ENCODE measurements at regions not wholly inside any gene's neighbourhood (a gene's known extent, or its start where the extent isn't known, plus 50 kb on each side); places are given as distances from the start of the nearest gene placed in this dataset.
"Not testable (repeated sequence)": the region's sequence is repeated elsewhere in the genome, so short reads cannot be mapped to it uniquely, and the experiment has no call there.

DNA sequence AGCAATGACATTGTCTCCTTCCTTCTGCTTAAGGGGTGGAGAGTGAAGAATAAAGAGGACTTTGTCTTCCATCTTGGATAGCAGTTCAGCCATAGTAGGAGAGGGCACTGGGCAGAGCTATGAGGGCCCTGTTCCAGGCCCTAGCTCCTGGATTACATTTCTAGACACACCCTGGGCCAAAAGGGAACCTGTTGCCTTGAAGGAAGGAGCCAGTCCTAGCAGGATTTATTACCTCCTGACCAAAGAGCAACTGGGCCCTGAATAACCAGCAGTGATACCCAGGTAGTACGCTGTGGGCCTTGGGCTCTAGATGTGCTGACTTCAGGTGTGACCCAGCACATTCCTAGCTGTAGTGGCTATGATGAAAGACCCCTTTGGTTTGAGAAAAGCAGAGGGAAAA, 95.8 kb downstream of the RMI1 start:
- Histone ChIP-seq H3K9me3 (no peaks in the 10 kb centered on the region), H3K4me1 (peaks cover 0 to 3% of the 10 kb centered on the region in 2 donors), H3K27me3 (no peaks in the 10 kb centered on the region), H3K4me3 (no peak overlapping the region), H3K27ac (no peak overlapping the region), H3K36me3 (no peaks in the 10 kb centered on the region)
- ATAC-seq (no peak), DNase-seq (no peak)
- TF ChIP-seq, protein P1, sequence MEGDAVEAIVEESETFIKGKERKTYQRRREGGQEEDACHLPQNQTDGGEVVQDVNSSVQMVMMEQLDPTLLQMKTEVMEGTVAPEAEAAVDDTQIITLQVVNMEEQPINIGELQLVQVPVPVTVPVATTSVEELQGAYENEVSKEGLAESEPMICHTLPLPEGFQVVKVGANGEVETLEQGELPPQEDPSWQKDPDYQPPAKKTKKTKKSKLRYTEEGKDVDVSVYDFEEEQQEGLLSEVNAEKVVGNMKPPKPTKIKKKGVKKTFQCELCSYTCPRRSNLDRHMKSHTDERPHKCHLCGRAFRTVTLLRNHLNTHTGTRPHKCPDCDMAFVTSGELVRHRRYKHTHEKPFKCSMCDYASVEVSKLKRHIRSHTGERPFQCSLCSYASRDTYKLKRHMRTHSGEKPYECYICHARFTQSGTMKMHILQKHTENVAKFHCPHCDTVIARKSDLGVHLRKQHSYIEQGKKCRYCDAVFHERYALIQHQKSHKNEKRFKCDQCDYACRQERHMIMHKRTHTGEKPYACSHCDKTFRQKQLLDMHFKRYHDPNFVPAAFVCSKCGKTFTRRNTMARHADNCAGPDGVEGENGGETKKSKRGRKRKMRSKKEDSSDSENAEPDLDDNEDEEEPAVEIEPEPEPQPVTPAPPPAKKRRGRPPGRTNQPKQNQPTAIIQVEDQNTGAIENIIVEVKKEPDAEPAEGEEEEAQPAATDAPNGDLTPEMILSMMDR (IDR thresholded peaks at IDR 0.05 in 4 of 5, conservative IDR thresholded peaks at IDR 0.05 in 1 of 5): no peak
- no peak for TF ChIP-seq POLR2A (IDR thresholded peaks at IDR 0.05)
- intact Hi-C loops (cut with DNase I; ENCODE audit: low total_unique reads): no loop called here
- in situ Hi-C loops (cut with MboI; ENCODE audit: low sequenced_read_pairs in 4 of 4): no loop called here

DNA sequence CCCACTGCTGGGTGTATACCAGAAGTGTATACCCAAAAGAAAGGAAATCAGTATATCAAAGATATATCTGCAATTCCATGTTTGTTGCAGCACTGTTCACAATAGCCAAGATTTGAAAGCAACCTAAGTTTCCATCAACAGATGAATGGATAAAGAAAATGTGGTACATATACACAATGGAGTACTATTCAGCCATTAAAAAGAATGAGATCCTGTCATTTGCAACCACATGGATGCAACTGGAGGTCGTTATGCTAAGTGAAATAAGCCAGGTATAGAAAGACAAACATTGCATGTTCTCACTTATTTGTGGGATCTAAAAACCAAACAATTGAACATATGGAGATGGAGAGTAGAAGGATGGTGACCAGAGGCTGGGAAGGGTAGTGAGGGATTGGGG, 97.2 kb downstream of the RMI1 start:
- H3K27ac ChIP-seq; DNase-seq; H3K9me3 ChIP-seq; ATAC-seq; H3K36me3 ChIP-seq; in situ Hi-C loops (cut with MboI; ENCODE audit: low sequenced_read_pairs in 4 of 4); H3K27me3 ChIP-seq; H3K4me3 ChIP-seq; intact Hi-C loops (cut with DNase I; ENCODE audit: low total_unique reads); H3K4me1 ChIP-seq: not testable (repeated sequence)

DNA sequence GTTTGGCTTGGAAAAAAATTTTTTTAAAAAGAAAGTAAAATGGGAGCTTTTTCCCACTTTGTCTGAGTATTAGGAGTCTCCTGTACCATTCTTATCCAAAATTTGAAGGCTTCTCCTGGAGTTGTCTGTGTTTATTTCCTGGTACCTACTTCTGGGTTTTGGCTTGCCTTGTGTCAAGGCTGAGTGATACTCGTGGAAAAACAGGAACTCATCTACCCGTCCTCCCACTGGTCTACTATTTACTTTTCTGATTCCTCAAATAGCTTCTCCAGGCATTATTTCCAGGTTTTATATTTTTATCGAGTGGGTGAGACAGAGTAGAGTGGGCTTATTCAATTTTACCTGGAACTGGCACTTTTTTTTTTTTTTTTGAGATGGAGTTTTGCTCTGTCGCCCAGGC, 99.4 kb downstream of the RMI1 start:
- no peaks in the 10 kb centered on the region for H3K9me3 ChIP-seq
- no peak for DNase-seq
- in situ Hi-C loops (cut with MboI; ENCODE audit: low sequenced_read_pairs in 4 of 4) (loop anchor here in 1 of 4 donors (10.0 kb wide), 1 partner anchor 65 kb away; no protein-coding TSS in a partner anchor), intact Hi-C loops (cut with DNase I; ENCODE audit: low total_unique reads) (no loop called here)
- H3K36me3 ChIP-seq: no peaks in the 10 kb centered on the region
- no peak for ATAC-seq
- no peaks in the 10 kb centered on the region for H3K27me3 ChIP-seq
- H3K4me1 ChIP-seq: peaks cover 0 to 3% of the 10 kb centered on the region in 2 donors
- H3K4me3 ChIP-seq: no peak overlapping the region
- no peak overlapping the region for H3K27ac ChIP-seq
- no peak for TF ChIP-seq POLR2A (IDR thresholded peaks at IDR 0.05)
- TF ChIP-seq, protein P1 (IDR thresholded peaks at IDR 0.05 in 4 of 5, conservative IDR thresholded peaks at IDR 0.05 in 1 of 5): no peak

GRCh38 chr9:84101964-84102632, 121.5 kb downstream of the RMI1 start:
- H3K36me3 ChIP-seq: no peaks in the 10 kb centered on the region
- ATAC-seq: no peak
- H3K9me3 ChIP-seq: no peaks in the 10 kb centered on the region
- no peak overlapping the region for H3K27ac ChIP-seq
- H3K4me1 ChIP-seq: no peaks in the 10 kb centered on the region
- intact Hi-C loops (cut with DNase I; ENCODE audit: low total_unique reads) (no loop called here), in situ Hi-C loops (cut with MboI; ENCODE audit: low sequenced_read_pairs in 4 of 4) (no loop called here)
- TF ChIP-seq, protein P1 (IDR thresholded peaks at IDR 0.05 in 4 of 5, conservative IDR thresholded peaks at IDR 0.05 in 1 of 5): no peak
- no peak overlapping the region for H3K4me3 ChIP-seq
- H3K27me3 ChIP-seq: peaks cover 0 to 3% (median 0%) of the 10 kb centered on the region in 3 donors
- no peak for DNase-seq

DNA sequence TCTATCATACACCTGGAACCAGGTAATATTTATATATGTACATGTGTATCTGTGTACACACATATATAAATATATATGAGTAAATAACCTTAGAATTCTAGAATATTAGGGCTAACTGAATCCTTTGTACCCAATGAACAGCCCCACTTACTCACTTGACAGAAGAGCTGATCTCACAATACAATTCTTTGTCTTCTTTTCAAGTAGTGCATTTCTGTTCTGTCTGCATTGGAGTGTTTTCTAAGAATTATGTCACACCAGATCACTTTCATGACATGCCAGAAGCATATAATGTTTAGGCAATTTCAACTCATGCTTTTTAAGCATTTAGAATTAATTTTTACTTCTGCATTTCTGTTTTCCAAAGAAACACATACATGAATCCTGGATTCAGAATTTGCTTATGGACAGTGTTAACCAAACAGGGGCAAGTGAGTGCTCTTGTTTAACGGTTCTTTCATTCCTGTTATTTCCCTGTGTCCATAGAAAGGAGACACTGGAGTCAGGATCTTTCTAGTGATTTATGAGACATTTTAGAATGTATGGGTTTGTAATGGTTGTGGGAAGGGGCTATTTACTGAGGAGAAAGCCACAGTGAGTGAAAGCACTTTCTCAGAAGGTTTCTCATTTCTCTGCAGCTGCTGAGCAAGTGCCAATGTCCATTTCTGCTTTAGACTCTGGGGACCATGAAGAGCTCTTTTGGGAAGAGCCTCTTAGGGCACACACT, 123.2 kb downstream of the RMI1 start:
- Histone ChIP-seq H3K36me3 (no peaks in the 10 kb centered on the region), H3K4me1 (no peaks in the 10 kb centered on the region), H3K4me3 (no peak overlapping the region), H3K27me3 (peaks cover 0 to 3% (median 0%) of the 10 kb centered on the region in 3 donors), H3K27ac (no peak overlapping the region), H3K9me3 (no peaks in the 10 kb centered on the region)
- no peak for DNase-seq
- TF ChIP-seq, protein P1 (IDR thresholded peaks at IDR 0.05 in 4 of 5, conservative IDR thresholded peaks at IDR 0.05 in 1 of 5): no peak
- TF ChIP-seq POLR2A (IDR thresholded peaks at IDR 0.05): no peak
- in situ Hi-C loops (cut with MboI; ENCODE audit: low sequenced_read_pairs in 4 of 4) (no loop called here), intact Hi-C loops (cut with DNase I; ENCODE audit: low total_unique reads) (no loop called here)
- no peak for ATAC-seq

All from gastrocnemius medialis (tissue), 4 donors.